NCI-H1048 (cell line): ENCODE measurements at regions not wholly inside any gene's neighbourhood (a gene's known extent, or its start where the extent isn't known, plus 50 kb on each side); places are given as distances from the start of the nearest gene placed in this dataset.

Source experiments
- DNase-seq: peaks from one replicate; lab custom pipeline; 2025; lab: John Stamatoyannopoulos, UW

- DNase-seq: no peak
Observed at GRCh38 chr20:11721411-11721810, 196.3 kb upstream of the BTBD3 start.

GRCh38 chr20:11724097-11724496 is 193.6 kb upstream of the BTBD3 start:
- no peak for DNase-seq

- no peak for DNase-seq
Observed at GRCh38 chr20:11726026-11726425, 191.7 kb upstream of the BTBD3 start.

- DNase-seq: no peak
Observed at GRCh38 chr20:11727708-11728107, 190.0 kb upstream of the BTBD3 start.

GRCh38 chr20:11728937-11729336 is 188.8 kb upstream of the BTBD3 start:
- no peak for DNase-seq

- DNase-seq: no peak
Observed at GRCh38 chr20:11729806-11730205, 187.9 kb upstream of the BTBD3 start.

GRCh38 chr20:11734431-11734830 is 183.3 kb upstream of the BTBD3 start:
- no peak for DNase-seq

- DNase-seq: no peak
Observed at GRCh38 chr20:11738852-11739251, 178.8 kb upstream of the BTBD3 start.

GRCh38 chr20:11740975-11741374 is 176.7 kb upstream of the BTBD3 start:
- no peak for DNase-seq

GRCh38 chr20:11745145-11745544 is 172.5 kb upstream of the BTBD3 start:
- no peak for DNase-seq

- no peak for DNase-seq
Observed at GRCh38 chr20:11748436-11748835, 169.3 kb upstream of the BTBD3 start.

- no peak for DNase-seq
Observed at GRCh38 chr20:11752336-11752735, 165.4 kb upstream of the BTBD3 start.

GRCh38 chr20:11753155-11753554 is 164.5 kb upstream of the BTBD3 start:
- DNase-seq: no peak

GRCh38 chr20:11754451-11754850 is 163.2 kb upstream of the BTBD3 start:
- DNase-seq: no peak

- no peak for DNase-seq
Observed at GRCh38 chr20:11755071-11755841, 162.4 kb upstream of the BTBD3 start.

- no peak for DNase-seq
Observed at GRCh38 chr20:11761497-11761896, 156.2 kb upstream of the BTBD3 start.

GRCh38 chr20:11766961-11767360 is 150.7 kb upstream of the BTBD3 start:
- no peak for DNase-seq

GRCh38 chr20:11769825-11770224 is 147.9 kb upstream of the BTBD3 start:
- no peak for DNase-seq

GRCh38 chr20:11772226-11772730 is 145.4 kb upstream of the BTBD3 start:
- DNase-seq: no peak

- no peak for DNase-seq
Observed at GRCh38 chr20:11776687-11777086, 141.0 kb upstream of the BTBD3 start.

- no peak for DNase-seq
Observed at GRCh38 chr20:11777387-11778205, 140.1 kb upstream of the BTBD3 start.

GRCh38 chr20:11778206-11778570 is 139.5 kb upstream of the BTBD3 start:
- DNase-seq: no peak

GRCh38 chr20:11780765-11781369 is 136.8 kb upstream of the BTBD3 start:
- DNase-seq: no peak
